ENCODE measurements at regions not wholly inside any gene's neighbourhood (a gene's known extent, or its start where the extent isn't known, plus 50 kb on each side); places are given as distances from the start of the nearest gene placed in this dataset.

GRCh38 chr11:69403556-69404215 is 77.8 kb upstream of the LINC01488 start:
- Histone ChIP-seq H3K23me2 (ENCODE audit: low read depth, low read length) (no peaks in the 10 kb centered on the region), H3K27me3 (replicated peaks in 1 of 4; ENCODE audit: control insufficient read depth in 3 of 4, extremely low read depth in 1 of 4, insufficient read depth in 3 of 4, low read length in 3 of 4) (no peaks in the 10 kb centered on the region), H3K14ac (ENCODE audit: insufficient read length) (no peak overlapping the region), H3K4me3 (ENCODE audit: extremely low read depth in 1 of 4, insufficient read depth in 2 of 4, low read depth in 3 of 4, low read length in 4 of 4) (no peak overlapping the region), H3K23ac (ENCODE audit: insufficient read length) (no peak overlapping the region), H3K4me1 (replicated peaks in 1 of 4; ENCODE audit: control insufficient read depth in 3 of 4, insufficient read depth in 4 of 4, low read length in 3 of 4) (peaks cover 0 to 6% (median 2%) of the 10 kb centered on the region in 4 experiments; a peak in 2 of 7 replicates), H3K79me1 (ENCODE audit: low read depth, low read length) (no peaks in the 10 kb centered on the region), H2BK120ac (replicated peaks; ENCODE audit: low read depth, low read length) (no peak overlapping the region), H2BK12ac (ENCODE audit: low read depth, low read length) (no peak overlapping the region), H2AK5ac (ENCODE audit: low read depth, low read length) (no peak overlapping the region), H4K20me1 (replicated peaks in 1 of 2; ENCODE audit: control insufficient read depth in 1 of 2, insufficient read depth in 2 of 2, low read length in 2 of 2) (no peaks in the 10 kb centered on the region), H3K27ac (ENCODE audit: low read depth, low read length) (no peak overlapping the region), H3K9me3 (ENCODE audit: insufficient read depth in 2 of 2, low read depth in 1 of 2, low read length in 1 of 2) (peaks cover 4% of the 10 kb centered on the region in 2 experiments; a peak in 2 of 4 replicates), H4K8ac (ENCODE audit: extremely low read depth, insufficient read depth, low read length) (no peak overlapping the region), H3K36me3 (ENCODE audit: control insufficient read depth in 2 of 4, insufficient read depth in 4 of 4, low read length in 3 of 4) (no peaks in the 10 kb centered on the region), H2BK20ac (ENCODE audit: low read length) (no peak overlapping the region), H3K56ac (replicated peaks; ENCODE audit: insufficient read length, low read depth, low read length) (no peak overlapping the region), H4K5ac (ENCODE audit: insufficient read length, low read depth, low read length) (no peak overlapping the region), H2BK15ac (ENCODE audit: low read length) (no peak overlapping the region), H2AFZ (ENCODE audit: low read length) (no peak overlapping the region), H3K79me2 (ENCODE audit: control insufficient read depth in 1 of 2, insufficient read depth in 2 of 2, low read length in 2 of 2) (no peaks in the 10 kb centered on the region), H3K4me2 (ENCODE audit: insufficient read depth in 1 of 2, low read depth in 2 of 2, low read length in 2 of 2) (no peak overlapping the region), H3K18ac (ENCODE audit: extremely low read depth, low read length) (no peak overlapping the region), H2BK5ac (ENCODE audit: low read depth, low read length) (no peak overlapping the region), H4K91ac (replicated peaks; ENCODE audit: insufficient read length, low read length) (no peak overlapping the region), H3K9ac (replicated peaks in 1 of 4; ENCODE audit: extremely low read depth in 1 of 4, low read depth in 3 of 4, low read length in 3 of 4) (no peak overlapping the region), H3K4ac (replicated peaks; ENCODE audit: insufficient read length, low read depth, low read length) (no peak overlapping the region)
- POLR2A ChIA-PET (ENCODE audit: partially characterized antibody): interaction anchor here (1.0 kb wide), 1 partner anchor 13 kb away, joined by 3 read pairs; no protein-coding TSS in a partner anchor
- FAIRE-seq (no peak), DNase-seq (ENCODE audit: low read depth in 1 of 2, low spot score in 2 of 2) (no peak)
- 86% methylated on average over 8 of the region's 8 CpGs; no CpG with 5 or more reads in 1 of the 2 experiments for WGBS, 2 experiments (ENCODE audit: extremely low coverage in 1 of 2, insufficient coverage in 1 of 2, insufficient read length in 1 of 2, insufficient replicate concordance in 2 of 2, low coverage in 1 of 2, low lambda C conversion rate in 2 of 2, missing lambda C conversion rate in 1 of 2)
- no peak for TF ChIP-seq RFX5 (IDR thresholded peaks at IDR 0.05; ENCODE audit: borderline replicate concordance, low read depth, low read length)
- no peak for TF ChIP-seq HDAC6 (IDR thresholded peaks at IDR 0.05; ENCODE audit: low read depth, low read length)
- TF ChIP-seq TCF12 (IDR thresholded peaks at IDR 0.05; ENCODE audit: low read depth, low read length): no peak
- TF ChIP-seq ZNF274 (IDR thresholded peaks at IDR 0.05; ENCODE audit: borderline replicate concordance, extremely low read depth, low read length): no peak
- TF ChIP-seq SP2 (IDR thresholded peaks at IDR 0.05; ENCODE audit: low read length): no peak
- no peak for TF ChIP-seq CTBP2 (IDR thresholded peaks at IDR 0.05; ENCODE audit: borderline replicate concordance, insufficient read depth, insufficient read length, low read length)
- TF ChIP-seq SAP30 (IDR thresholded peaks at IDR 0.05; ENCODE audit: insufficient read depth, insufficient replicate concordance, low read length): no peak
- TF ChIP-seq TAF7 (optimal IDR thresholded peaks at IDR 0.05; ENCODE audit: borderline replicate concordance, low read depth, low read length): no peak
- TF ChIP-seq EZH2 (IDR thresholded peaks at IDR 0.05; ENCODE audit: low read depth, low read length, severe bottlenecking): no peak
- CTCF ChIA-PET (ENCODE audit: partially characterized antibody): interaction anchor here (0.6 to 1.2 kb wide), 7 partner anchors 10 to 314 kb away, joined by 3 to 4 read pairs (median 3); no protein-coding TSS in a partner anchor

Measured in H1 (cell line).